ENCODE measurements at regions not wholly inside any gene's neighbourhood (a gene's known extent, or its start where the extent isn't known, plus 50 kb on each side); places are given as distances from the start of the nearest gene placed in this dataset.

DNA sequence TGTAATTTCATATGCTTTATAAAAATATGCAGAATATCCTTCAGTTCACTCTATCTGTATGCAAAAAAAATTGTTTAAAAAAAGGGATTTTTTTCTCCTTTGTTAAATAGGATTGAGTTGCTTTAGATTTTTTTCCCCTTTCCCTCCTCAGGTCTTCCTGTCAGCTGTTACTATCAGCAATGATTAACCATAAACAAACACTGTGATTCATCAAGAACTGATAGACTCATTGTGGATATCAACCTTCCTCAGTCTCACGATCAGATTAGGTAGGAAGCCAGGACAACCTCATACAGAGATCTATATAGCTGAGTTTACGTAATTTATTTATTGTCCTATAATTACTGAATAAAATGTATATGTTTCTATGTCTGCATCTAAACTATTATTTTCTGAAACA, 2136.2 kb upstream of the CELF4 start:
- Histone ChIP-seq H3K27ac (no peak overlapping the region), H3K4me3 (no peak overlapping the region), H3K4me1 (no peaks in the 10 kb centered on the region), H3K27me3 (no peaks in the 10 kb centered on the region), H3K36me3 (no peaks in the 10 kb centered on the region), H3K9me3 (no peaks in the 10 kb centered on the region)
- DNase-seq, result no peak
- in situ Hi-C loops (cut with MboI; ENCODE audit: low pct_ligation_motif_present in 1 of 4, low pct_unique_long_range_greater_than_20kb in 1 of 4, low sequenced_read_pairs in 3 of 4) (no loop called here), intact Hi-C loops (cut with DNase I; ENCODE audit: low total_unique reads) (no loop called here)
- TF ChIP-seq POLR2AphosphoS5 (IDR thresholded peaks at IDR 0.05) (no peak), POLR2A (IDR thresholded peaks at IDR 0.05) (no peak), EP300 (IDR thresholded peaks at IDR 0.05; ENCODE audit: low read depth) (no peak)
- TF ChIP-seq, protein P1, sequence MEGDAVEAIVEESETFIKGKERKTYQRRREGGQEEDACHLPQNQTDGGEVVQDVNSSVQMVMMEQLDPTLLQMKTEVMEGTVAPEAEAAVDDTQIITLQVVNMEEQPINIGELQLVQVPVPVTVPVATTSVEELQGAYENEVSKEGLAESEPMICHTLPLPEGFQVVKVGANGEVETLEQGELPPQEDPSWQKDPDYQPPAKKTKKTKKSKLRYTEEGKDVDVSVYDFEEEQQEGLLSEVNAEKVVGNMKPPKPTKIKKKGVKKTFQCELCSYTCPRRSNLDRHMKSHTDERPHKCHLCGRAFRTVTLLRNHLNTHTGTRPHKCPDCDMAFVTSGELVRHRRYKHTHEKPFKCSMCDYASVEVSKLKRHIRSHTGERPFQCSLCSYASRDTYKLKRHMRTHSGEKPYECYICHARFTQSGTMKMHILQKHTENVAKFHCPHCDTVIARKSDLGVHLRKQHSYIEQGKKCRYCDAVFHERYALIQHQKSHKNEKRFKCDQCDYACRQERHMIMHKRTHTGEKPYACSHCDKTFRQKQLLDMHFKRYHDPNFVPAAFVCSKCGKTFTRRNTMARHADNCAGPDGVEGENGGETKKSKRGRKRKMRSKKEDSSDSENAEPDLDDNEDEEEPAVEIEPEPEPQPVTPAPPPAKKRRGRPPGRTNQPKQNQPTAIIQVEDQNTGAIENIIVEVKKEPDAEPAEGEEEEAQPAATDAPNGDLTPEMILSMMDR (IDR thresholded peaks at IDR 0.05), result no peak
- 56 to 60% methylated on average over 2 of the region's 2 CpGs for WGBS, 2 donors (ENCODE audit: low coverage in 1 of 2)

DNA sequence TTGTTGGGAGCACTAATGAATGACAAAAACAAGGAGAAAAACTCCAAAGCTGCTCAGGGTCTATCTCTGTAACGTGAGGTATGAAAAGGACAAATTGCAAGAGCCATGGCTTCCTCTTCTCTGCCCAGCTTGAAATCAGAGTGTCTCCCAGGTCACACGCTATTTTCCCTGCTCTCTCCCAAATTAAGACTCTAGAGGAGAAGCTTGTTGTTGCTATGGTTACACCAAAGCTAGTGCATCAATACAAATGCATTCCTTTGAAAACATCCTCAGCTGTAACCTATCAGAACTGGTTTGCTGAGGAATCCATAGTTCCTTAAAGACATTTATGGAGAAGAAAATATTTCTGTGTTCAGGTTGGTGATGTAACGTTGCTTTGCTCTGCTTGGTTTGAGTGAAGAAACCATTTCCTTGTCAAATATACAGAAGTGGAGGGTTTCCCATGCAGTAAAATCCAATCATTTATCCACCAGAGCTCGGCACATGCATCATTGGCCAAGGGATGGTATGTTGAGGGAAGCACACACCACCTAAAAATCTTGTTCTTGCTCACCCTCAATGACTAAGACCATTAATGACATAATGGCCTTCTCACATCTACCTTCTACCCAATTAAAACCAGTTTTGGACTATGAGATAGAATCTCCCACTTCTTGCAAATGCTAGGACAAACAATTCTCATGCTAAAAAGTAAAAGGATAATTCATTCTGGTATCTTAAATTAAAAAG, 2135.6 kb upstream of the CELF4 start:
- no peak for DNase-seq
- no peaks in the 10 kb centered on the region for H3K36me3 ChIP-seq
- in situ Hi-C loops (cut with MboI; ENCODE audit: low pct_ligation_motif_present in 1 of 4, low pct_unique_long_range_greater_than_20kb in 1 of 4, low sequenced_read_pairs in 3 of 4) (no loop called here), intact Hi-C loops (cut with DNase I; ENCODE audit: low total_unique reads) (no loop called here)
- WGBS, 2 donors (ENCODE audit: low coverage in 1 of 2), result 81% methylated on average over 2 to 4 of the region's 4 CpGs
- no peak overlapping the region for H3K4me3 ChIP-seq
- no peaks in the 10 kb centered on the region for H3K9me3 ChIP-seq
- no peaks in the 10 kb centered on the region for H3K27me3 ChIP-seq
- no peaks in the 10 kb centered on the region for H3K4me1 ChIP-seq
- TF ChIP-seq POLR2AphosphoS5 (IDR thresholded peaks at IDR 0.05) (no peak), POLR2A (IDR thresholded peaks at IDR 0.05) (no peak), EP300 (IDR thresholded peaks at IDR 0.05; ENCODE audit: low read depth) (no peak)
- TF ChIP-seq, protein P1 (IDR thresholded peaks at IDR 0.05), result no peak
- no peak overlapping the region for H3K27ac ChIP-seq

DNA sequence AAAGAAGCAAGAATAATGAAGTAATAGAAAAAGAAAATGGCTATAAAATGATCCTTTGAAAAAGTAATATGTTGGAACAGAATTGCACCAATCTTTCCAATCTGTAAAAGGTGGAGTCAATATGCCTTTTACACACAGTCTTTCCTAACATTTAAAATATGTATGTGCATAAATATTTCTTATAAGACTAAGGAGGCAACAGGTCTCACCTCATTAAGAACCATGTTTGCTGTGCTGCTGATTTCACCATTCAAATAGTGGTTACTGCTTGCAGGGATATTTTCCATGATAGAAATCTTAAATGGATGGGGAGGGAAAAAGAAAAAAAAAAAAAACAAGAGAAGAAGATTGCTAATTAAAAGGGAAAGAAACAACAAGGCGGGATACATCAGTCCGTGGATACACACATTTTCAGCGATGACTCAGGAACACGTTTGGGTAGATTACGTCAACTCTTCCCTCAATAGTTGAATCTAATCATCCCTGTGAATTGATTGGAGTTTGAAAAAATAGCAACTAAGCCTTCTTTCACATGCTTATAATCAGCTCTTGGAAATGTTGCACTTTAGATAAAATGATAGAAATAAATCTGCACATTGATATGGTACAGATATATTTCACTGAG, 2133.9 kb upstream of the CELF4 start:
- WGBS, 2 donors (ENCODE audit: low coverage in 1 of 2), result 86 to 92% methylated on average over 5 of the region's 5 CpGs
- no peak for DNase-seq
- TF ChIP-seq POLR2AphosphoS5 (IDR thresholded peaks at IDR 0.05), result no peak
- no peak for TF ChIP-seq EP300 (IDR thresholded peaks at IDR 0.05; ENCODE audit: low read depth)
- TF ChIP-seq, protein P1 (IDR thresholded peaks at IDR 0.05), result no peak
- TF ChIP-seq POLR2A (IDR thresholded peaks at IDR 0.05), result no peak
- intact Hi-C loops (cut with DNase I; ENCODE audit: low total_unique reads), result no loop called here
- no peak overlapping the region for H3K27ac ChIP-seq
- H3K9me3 ChIP-seq, result no peaks in the 10 kb centered on the region
- in situ Hi-C loops (cut with MboI; ENCODE audit: low pct_ligation_motif_present in 1 of 4, low pct_unique_long_range_greater_than_20kb in 1 of 4, low sequenced_read_pairs in 3 of 4), result no loop called here
- no peaks in the 10 kb centered on the region for H3K27me3 ChIP-seq
- no peaks in the 10 kb centered on the region for H3K4me1 ChIP-seq
- no peaks in the 10 kb centered on the region for H3K36me3 ChIP-seq
- H3K4me3 ChIP-seq, result no peak overlapping the region

DNA sequence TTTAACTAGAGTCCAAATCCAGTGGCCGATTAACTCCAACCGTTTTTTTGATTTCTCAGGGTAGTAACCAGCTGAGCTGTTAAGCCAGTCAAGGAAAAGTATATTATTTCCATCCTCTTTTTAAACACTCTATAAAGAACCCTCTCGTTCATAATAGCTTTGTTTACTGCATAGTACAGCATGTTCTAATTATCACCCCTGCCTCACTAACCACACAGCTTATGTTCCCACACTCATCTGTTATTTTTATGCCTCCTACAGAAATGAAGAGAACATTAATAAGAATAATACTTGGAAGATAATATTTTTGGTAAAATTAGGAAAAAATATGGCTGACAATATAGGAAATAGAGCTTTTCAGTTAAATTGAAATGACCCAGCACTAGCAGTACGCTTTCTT, 2132.8 kb upstream of the CELF4 start:
- intact Hi-C loops (cut with DNase I; ENCODE audit: low total_unique reads), result no loop called here
- DNase-seq, result no peak

More for the DNA sequence above, 2132.8 kb upstream of the CELF4 start:
- Histone ChIP-seq H3K9me3 (no peaks in the 10 kb centered on the region), H3K4me1 (no peaks in the 10 kb centered on the region), H3K4me3 (no peak overlapping the region), H3K27ac (no peak overlapping the region), H3K27me3 (no peaks in the 10 kb centered on the region), H3K36me3 (no peaks in the 10 kb centered on the region)
- whole genome bisulfite sequencing, 2 donors (ENCODE audit: low coverage in 1 of 2), result 75 to 85% methylated on average over 4 of the region's 4 CpGs
- TF ChIP-seq EP300 (IDR thresholded peaks at IDR 0.05; ENCODE audit: low read depth), result no peak
- TF ChIP-seq, protein P1 (IDR thresholded peaks at IDR 0.05), result no peak
- in situ Hi-C loops (cut with MboI; ENCODE audit: low pct_ligation_motif_present in 1 of 4, low pct_unique_long_range_greater_than_20kb in 1 of 4, low sequenced_read_pairs in 3 of 4), result no loop called here
